ENCODE measurements at regions not wholly inside any gene's neighbourhood (a gene's known extent, or its start where the extent isn't known, plus 50 kb on each side); places are given as distances from the start of the nearest gene placed in this dataset.
A peak's percentile ranks its signal among the peaks of the same experiment; 100 is the strongest.
"Not testable (repeated sequence)": the region's sequence is repeated elsewhere in the genome, so short reads cannot be mapped to it uniquely, and the experiment has no call there.

GRCh38 chr17:445839-446238 lies 93.2 kb upstream of the RPH3AL start, which contains the start of gene RFLNB:
TSS of gene RFLNB (minus strand) at chr17:445939.
- DNase-seq = not testable (repeated sequence)

GRCh38 chr17:444879-445454 lies 92.4 kb upstream of the RPH3AL start:
- no peak for DNase-seq

- DNase-seq = no peak
Observed at GRCh38 chr17:443109-443508, 90.5 kb upstream of the RPH3AL start.

GRCh38 chr17:441155-441950 lies 88.7 kb upstream of the RPH3AL start:
- DNase-seq = no peak

- no peak for DNase-seq
Observed at GRCh38 chr17:438191-438590, 85.6 kb upstream of the RPH3AL start.

- DNase-seq = no peak
Observed at GRCh38 chr17:437545-437944, 84.9 kb upstream of the RPH3AL start.

GRCh38 chr17:436571-436970 lies 84.0 kb upstream of the RPH3AL start:
- no peak for DNase-seq

- DNase-seq = not testable (repeated sequence)
Observed at GRCh38 chr17:432471-432870, 79.9 kb upstream of the RPH3AL start.

GRCh38 chr17:431494-431893 lies 78.9 kb upstream of the RPH3AL start:
- DNase-seq = no peak

- DNase-seq = no peak
Observed at GRCh38 chr17:429589-429988, 77.0 kb upstream of the RPH3AL start.

GRCh38 chr17:428414-428813 lies 75.8 kb upstream of the RPH3AL start:
- no peak for DNase-seq

GRCh38 chr17:427891-428290 lies 75.3 kb upstream of the RPH3AL start:
- DNase-seq = no peak

GRCh38 chr17:427327-427726 lies 74.7 kb upstream of the RPH3AL start:
- no peak for DNase-seq

GRCh38 chr17:422196-422930 lies 69.8 kb upstream of the RPH3AL start:
- no peak for DNase-seq

GRCh38 chr17:420479-421175 lies 68.0 kb upstream of the RPH3AL start:
- no peak for DNase-seq

GRCh38 chr17:419073-419735 lies 66.6 kb upstream of the RPH3AL start:
- no peak for DNase-seq

GRCh38 chr17:418421-418751 lies 65.8 kb upstream of the RPH3AL start:
- no peak for DNase-seq

GRCh38 chr17:417691-418420 lies 65.2 kb upstream of the RPH3AL start:
- no peak for DNase-seq

- DNase-seq = peak; percentile 57
Observed at GRCh38 chr17:416293-417206, 63.9 kb upstream of the RPH3AL start.

GRCh38 chr17:413706-414380 lies 61.2 kb upstream of the RPH3AL start:
- no peak for DNase-seq

All from right kidney (tissue), 1 donor.